DND-41 (cell line): ENCODE measurements at regions not wholly inside any gene's neighbourhood (a gene's known extent, or its start where the extent isn't known, plus 50 kb on each side); places are given as distances from the start of the nearest gene placed in this dataset.

Experiments
- CTCF ChIP-seq: IDR thresholded peaks from 2 replicates; pipeline ENCODE4 v1.5.1; 2012; ENCODE audit warnings: borderline replicate concordance, low read length, moderate library complexity, mild to moderate bottlenecking; ENCODE audit not compliant: poor library complexity, severe bottlenecking; ENCODE audit errors: extremely low read depth
- EZH2 ChIP-seq: IDR thresholded peaks from 3 replicates; pipeline ENCODE4 v1.6.1; 2012; ENCODE audit warnings: borderline replicate concordance, low read depth, mild to moderate bottlenecking, moderate library complexity, low read length, inconsistent platforms; ENCODE audit not compliant: severe bottlenecking

- TF ChIP-seq CTCF (no peak), EZH2 (no peak)
Observed at GRCh38 chr3:25153561-25153960, 274.5 kb upstream of the RARB start.
